ENCODE measurements at regions not wholly inside any gene's neighbourhood (a gene's known extent, or its start where the extent isn't known, plus 50 kb on each side); places are given as distances from the start of the nearest gene placed in this dataset.

DNA sequence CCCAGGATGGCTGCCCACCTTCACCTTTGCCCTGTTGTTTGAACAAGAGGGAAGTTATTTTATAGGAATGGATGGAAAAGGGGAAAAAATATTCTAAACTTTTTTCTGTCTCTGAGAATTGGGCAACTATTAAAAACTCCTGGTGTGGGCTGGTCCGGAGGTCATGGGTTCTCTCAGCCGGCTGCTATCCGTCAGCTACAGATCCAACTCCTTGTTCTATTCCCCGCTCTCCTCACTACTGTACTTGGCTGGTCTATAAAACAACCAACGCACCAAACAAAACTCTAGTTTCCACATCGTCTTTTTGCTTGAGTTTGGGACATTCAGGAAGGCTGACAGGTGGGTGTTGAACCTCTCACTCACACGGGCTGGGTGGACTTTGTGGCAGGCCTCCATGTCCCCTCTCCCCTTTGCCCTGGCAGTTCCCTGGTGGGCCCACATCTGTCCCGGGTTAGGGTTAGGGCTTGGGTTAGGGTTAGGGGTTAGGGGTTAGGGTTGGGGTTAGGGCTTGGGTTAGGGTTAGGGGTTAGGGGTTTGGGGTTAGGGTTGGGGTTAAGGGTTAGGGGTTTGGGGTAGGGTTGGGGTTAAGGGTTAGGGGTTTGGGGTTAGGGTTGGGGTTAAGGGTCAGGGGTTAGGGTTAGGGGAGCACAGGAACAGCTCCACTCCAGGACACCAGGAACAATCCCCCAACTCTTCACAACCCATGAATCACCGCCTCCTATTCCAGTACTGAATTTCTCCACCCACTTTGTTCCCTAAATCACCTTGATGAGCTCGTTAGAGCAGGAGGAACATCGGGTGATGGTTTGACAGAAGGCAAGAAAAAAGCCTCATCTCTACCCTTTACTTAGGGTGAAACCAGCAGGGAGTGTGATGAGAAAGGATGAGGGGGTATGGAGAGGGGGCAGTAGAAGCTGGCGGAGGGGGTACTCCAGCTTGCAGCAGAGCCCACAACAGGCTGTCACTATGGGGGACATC lies 302.1 kb upstream of the IRX4 start:
- no peak for DNase-seq (ENCODE audit: low spot score)

DNA sequence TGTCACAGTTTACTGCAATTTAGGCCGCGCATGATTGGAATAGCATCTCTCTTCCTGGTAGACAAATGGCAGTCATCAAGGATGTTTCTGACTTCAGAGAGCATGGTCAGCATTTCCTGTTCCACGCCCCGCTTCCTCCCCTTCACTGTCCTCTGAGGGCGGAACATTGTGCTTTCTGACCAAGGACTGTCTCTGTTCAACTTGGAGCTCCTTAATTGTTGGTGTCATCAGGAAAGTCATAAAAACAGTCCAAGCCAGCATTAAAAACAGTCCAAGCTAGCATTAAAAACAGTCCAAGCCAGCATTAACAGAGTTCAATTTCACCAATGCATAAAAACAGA lies 301.3 kb upstream of the IRX4 start:
- DNase-seq (ENCODE audit: low spot score): no peak

DNA sequence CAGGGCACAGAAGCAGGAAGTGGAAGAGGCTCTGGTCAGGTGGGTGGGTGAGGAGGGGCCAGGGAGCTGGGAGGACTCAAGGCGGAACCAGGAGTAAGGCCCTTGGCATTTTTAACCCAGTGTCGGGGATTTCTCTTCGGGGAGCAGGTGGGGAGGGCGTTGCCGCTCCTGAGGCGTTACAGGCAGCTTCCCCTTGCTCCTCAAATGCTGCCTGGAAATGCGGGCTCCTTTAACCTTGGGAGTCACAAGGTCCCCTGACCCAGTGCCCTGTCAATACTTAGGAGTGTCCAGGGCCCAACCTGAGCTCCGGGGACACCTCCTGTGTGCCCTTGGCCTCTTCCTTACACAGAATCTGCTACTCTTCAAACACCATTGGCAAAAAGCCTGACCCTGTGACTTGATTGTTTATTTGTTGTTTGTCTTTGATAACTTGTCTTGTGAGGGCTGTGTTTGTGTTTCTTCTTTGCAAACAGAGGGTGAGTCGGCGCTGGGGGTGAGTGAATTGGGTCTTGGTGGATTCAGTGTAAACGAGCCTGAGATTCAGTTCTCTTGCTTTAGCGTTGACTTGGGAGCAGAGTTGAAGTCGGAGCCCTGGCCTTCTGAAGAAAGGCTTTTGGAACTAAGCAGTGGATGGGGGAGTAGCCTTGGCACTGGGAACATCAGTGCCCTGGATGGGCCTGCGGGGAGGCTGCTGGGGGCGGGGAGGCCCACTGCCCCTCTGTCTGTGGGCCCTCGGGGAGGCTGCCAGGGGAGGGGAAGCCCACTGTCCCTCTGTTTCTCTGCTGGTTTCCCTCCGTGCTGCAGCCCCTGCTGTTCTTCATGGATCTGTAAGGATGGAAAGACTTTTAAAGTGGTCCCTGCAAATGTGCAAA lies 300.7 kb upstream of the IRX4 start:
- no peak for DNase-seq (ENCODE audit: low spot score)

DNA sequence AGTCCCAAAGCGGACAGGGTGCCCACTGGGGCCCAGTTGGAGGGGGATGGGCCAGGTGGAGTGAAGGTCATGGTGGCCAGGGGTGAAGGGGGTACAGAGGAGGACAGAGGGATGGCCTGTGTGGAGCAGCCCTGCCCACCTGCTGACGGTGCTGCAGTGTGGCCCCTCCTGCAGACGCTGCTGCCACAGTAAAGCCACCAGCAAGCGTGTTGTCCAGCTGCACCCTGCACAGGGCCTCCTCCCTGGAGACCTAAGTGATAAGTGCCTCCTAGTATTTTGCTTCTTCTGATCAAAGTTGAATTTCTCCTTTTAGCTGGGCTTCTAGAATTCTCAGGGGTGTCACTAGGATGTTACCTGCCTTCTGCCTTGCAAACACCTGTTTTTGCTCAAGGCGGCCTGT lies 299.3 kb upstream of the IRX4 start:
- DNase-seq (ENCODE audit: low spot score): no peak

DNA sequence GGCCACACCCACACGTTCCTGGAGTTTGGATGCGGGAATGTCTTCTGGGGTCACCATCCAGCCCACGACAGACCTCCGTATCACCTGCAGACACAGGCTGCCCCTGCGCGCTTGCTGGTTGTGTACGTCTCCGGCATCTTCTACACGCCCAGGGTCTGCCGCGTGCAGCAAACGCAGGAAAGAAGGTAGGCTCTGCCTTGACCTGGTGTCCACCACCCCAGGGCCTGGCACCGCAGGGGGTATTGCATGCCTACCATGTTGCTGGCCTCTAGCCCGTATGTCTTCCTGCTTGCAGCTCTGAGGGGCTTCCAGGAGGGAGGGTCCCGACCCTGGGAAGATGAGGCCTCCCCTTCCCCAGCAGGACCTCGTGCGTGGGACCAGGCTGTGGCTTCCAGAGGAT lies 298.8 kb upstream of the IRX4 start:
- no peak for DNase-seq (ENCODE audit: low spot score)

DNA sequence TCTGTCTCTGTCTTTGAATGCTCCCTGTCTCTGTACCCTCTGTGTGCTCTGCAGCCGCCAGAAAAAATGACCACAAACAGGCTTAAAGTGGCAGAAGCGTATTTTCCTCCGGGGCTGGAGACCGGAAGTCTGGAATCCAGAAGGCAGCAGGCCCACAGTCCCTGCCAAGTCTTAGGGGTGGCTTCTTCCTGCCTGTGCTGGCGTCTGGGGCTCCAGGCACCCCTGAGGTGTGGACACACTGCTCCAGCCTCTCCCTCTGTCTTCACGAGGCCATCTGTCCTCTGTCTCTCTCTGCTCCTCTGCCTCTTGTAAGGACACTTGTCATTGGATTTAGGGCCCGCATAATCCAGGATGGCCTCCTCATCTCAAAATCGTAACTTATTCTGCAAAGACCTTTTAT lies 298.4 kb upstream of the IRX4 start:
- DNase-seq (ENCODE audit: low spot score): no peak

DNA sequence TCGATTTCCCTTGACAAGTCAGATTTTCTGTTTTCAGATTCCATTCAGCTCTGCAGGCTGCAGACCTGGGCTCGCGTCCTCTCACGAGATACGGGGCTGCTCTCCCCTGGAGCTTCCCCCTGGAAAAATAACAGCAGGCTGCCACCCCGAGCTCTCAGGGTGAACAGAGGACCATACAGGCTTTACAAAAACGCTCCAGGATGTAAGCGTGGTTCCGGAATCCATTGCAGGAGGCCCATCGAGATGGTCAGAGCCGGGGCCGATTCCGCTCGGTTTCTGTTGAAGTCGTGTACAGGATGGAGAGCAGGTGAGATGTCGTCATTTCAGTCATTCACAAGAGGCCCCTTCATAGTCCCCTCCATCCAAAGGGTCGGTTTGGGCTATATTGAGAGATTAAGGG lies 297.7 kb upstream of the IRX4 start:
- no peak for DNase-seq (ENCODE audit: low spot score)

DNA sequence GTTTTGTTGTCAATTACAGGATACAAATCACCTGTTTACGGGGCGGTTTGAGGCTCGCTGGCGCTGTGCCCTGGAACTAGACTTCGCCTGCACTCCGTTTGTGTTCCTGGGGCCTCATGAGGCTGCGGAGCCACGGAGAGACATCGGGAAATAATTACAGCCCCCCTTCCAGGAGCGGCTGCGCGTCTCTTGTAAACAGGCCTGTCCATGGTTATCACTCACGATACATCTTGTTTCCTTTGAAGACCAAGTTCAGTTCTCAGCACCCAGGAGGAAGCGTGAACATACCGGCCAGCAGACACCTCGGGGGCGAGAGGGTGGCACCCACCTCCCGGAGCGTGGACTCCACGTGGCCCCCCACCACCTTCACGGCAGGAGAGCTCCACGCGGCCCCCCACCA lies 297.1 kb upstream of the IRX4 start:
- no peak for DNase-seq (ENCODE audit: low spot score)

DNA sequence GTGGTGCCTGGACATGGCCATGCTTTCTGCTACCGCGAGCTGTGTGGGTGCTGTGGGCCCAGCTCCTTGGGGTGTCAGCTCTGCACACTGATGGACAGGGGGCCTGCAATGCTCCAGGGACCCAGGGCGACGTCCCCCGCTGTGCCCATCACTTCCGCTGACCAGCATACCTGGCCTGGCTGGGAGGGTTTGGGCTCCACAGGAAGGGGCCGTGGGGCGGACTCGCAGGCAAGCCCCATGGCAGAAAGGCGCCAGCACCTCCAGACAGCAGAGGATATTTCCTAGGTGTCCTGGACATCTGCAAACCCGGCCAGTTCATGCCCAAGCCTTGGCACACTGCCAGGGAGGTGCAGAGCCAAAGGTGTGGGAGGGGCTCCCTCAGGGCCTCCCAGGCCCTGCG lies 295.8 kb upstream of the IRX4 start:
- DNase-seq (ENCODE audit: low spot score): no peak

DNA sequence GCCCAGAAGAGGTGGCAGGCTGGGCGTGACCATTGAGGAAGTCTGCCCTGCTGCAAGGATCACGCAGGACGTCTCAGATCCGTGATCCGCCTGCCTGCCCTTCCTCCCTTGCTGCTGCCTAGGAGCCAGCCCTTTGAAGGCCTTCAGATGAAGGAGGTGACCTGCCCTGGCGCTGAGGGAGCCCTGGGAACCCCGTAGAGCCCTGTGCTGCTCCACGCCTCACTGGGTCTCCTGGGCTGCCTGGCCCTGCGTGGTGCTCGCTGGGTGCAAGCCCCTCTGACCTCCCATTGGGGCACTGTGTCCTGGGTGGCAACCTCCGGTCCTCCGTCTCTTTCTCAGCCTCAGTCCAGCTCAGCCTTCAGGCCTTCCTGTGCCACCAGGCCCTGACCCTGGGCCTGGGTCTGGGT lies 295.3 kb upstream of the IRX4 start:
- DNase-seq (ENCODE audit: low spot score): no peak

DNA sequence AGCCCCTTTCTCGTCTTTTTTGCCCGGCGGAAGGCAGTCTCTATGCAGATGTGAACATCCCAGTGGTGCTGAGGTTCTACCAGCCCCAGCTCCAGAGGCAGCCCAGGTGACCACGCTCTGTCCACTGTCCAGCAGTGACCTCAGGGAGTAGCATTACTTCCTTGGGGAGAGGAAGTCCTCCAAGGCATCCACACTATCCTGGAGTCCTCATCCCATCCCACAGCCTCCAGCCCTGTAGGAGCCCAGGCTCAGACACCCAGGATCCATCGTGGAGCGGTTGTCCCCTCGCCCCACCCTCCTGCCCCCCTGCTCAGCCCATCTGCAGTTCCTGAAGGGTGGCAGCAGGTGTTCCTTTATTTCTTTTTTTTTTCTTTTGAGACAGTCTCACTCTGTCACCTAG lies 294.5 kb upstream of the IRX4 start:
- DNase-seq (ENCODE audit: low spot score): no peak

DNA sequence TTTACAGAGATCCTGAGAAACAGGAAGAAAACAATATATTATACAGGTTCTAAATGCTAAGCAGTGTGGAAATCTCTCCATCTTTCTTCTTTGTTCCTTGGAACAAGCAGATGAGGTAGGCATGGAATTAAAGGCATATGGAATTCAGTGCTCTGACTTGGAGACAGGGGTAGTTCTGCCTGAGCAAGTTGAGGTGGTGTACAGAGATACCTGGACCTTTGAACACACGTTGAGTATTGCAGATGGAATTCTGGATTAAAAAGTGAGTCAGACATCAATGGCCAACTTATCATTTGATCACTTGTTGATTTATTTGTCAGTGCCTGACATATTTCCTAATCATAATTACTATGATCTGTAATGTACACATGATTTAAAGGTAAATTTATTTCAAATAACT lies 293.9 kb upstream of the IRX4 start:
- no peak for DNase-seq (ENCODE audit: low spot score)

DNA sequence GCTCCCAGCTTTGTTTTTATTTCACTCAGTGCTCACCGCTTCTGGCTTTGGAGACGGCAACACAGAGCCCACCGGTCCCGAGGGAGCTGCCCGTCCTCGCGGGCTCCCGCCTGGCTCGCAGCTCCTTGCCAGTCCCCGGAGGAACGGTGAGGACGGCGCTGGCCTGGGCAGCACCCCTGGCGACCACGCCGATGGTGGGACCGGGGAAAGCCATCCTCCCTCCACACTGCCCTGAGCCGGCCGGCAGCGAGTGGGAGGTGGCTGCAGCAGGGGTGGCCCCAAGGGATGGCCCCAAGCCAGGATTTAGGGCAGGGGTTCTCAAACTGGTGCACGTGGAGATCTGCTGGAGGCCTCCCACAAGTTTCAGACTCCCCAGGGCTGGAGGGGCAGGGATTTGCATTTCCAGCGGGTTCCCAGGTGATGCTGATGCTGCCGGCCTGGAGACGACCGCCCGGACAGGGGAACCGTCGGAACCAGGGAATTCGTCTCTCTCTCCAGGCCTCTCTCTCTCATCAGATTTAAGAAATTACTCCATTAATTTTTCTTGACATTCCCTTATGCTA lies 293.2 kb upstream of the IRX4 start:
- no peak for DNase-seq (ENCODE audit: low spot score)

DNA sequence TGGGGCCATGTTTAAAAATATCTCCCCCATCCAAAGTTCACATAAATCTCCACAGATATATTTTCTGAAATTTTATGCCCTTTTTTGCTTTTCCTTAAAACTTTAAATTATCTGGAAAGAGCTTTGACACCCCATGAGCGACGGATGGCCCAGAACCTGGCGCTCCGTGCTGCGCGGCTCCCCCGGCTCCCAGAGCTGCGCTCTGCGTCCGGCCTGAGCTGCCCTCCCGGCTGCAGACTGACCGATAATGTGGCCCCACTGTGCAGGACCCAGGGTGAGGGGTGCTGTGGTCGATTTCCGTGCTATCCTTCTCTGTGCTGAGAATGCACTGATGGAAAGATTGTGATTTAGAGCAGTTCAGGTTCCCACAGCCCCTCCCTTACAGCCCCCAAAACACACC lies 292.3 kb upstream of the IRX4 start:
- DNase-seq (ENCODE audit: low spot score): no peak

DNA sequence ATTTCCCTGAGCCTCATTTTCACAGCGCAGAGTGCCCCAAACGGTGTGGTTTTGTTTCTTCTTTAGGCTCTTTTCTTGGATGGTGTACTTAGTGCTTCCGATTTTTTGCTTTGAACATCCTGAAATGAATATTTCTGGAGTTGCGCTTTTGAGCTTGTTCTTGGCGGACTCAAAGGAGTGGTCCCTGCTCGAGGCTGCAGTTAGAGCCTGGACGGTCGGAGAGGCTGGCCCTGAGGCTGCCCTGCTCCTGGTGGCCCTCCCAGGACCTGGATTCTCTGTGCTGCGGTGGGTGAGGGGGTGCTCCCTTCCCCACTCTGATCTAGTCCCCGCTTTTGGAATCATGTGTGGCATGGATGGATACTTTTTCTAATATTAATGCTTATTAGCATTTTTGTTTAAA lies 291.8 kb upstream of the IRX4 start:
- DNase-seq (ENCODE audit: low spot score): no peak

DNA sequence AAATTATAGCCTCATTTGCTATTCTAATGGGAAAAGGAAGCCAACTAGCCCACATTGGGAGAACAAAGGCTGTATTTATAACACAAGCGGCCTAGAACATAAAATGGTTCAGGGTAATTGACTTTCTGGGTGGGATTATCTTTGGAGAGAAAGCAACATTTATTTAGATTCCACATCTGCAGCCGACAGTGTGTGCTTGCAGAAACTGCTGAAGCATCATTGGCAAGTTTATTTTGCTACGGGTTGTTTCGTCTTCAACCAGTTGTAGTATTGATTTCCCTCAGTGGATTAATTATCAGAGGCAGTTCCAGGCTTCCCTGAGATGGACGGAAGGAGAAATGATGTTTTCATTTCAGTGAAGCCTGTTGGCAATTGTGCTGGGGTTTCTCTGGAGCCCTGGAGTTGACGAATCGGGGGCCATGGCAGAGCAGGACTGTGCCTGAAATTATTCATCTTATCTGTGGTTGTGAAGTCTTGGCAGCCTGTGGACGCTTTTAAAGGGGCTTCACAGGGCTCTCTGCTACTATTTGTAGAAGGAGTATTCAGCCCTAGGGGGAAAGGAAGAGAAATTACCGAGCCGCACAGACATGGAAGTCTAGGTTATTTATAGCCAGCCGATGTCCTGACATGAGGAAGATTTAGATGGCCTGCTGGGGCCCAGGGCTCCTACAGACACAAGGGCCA lies 290.6 kb upstream of the IRX4 start:
- no peak for DNase-seq (ENCODE audit: low spot score)

DNA sequence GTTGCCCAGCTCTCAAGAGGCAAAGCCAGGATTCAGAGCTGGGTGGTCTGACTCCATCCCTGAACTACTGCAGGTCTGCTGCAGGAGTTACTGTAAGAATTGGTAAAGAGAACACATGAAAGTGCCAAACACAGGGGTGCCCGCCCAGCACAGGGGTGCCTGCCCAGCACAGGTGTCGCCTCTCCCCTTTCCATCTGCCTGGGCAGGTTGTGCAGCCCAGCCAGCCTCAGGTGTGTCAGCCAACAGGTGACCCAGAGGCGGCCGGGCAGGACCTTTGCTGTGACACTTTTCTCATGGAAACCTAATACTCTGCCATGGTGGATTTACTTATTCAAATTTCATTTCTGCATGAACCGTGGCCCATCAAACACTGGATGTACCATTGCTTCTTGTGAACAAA lies 289.7 kb upstream of the IRX4 start:
- DNase-seq (ENCODE audit: low spot score): no peak

DNA sequence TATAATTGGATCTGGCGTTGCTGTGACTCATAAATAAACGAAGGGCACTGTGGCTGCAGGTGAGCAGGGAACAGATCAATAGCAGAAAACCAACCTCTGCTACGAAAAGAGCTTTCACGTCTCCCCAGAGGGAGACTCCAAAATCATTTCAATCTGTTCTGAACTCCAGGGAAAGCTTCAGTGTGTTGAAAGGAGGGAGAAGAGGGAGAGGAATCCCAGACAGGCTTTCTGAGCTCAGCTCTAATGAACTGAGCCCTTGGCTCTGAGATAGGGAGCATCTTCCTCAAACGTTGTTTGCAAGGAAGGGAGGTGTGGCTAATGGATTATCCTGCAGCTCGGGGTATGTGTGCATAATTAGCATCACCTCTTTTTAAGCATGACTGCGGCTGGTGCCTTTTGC lies 288.0 kb upstream of the IRX4 start:
- DNase-seq (ENCODE audit: low spot score): no peak

DNA sequence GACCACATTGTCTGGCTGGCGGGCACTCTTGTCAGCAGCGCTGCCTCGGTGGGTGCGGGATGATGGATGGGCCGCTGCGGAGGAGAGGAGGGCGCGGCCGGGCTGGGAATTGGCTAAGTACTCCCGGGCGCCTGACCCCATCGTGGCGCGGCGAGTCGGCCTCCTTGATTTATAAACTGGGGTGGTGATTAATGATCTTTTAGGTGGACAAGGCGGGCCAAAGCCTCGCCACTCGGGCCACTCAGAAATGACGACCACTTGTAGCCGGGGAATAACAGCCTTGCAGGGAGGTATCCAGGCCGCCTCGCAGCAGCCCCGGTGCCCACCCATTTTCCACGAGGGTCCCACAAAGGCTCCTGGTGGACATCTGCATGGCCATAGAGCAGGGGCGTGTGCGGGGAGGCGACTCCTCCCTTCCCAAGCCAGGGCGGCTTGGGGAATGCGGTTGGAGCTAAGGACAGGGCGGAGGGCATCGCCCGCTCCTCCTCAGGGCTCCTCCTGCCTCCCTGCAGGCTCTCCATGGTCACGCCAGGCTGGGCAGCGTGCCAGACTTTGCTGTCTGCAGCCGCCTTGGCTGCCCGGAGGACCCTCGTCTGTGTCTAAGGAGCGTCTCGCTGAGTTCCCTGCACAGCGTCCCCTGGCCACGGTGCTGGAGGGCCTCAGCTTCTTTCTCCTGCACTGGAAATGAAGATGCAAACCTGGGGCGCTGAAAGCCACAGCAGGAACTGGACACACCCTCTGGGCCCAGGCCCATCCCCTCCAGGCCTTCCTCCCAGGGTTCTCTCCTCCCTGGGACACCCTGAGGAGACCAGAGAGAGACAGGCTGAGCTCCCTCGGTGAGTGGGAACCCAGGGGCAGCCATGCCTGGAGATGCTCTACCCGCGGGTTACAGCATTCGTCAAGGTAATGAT lies 287.4 kb upstream of the IRX4 start:
- DNase-seq (ENCODE audit: low spot score): no peak

DNA sequence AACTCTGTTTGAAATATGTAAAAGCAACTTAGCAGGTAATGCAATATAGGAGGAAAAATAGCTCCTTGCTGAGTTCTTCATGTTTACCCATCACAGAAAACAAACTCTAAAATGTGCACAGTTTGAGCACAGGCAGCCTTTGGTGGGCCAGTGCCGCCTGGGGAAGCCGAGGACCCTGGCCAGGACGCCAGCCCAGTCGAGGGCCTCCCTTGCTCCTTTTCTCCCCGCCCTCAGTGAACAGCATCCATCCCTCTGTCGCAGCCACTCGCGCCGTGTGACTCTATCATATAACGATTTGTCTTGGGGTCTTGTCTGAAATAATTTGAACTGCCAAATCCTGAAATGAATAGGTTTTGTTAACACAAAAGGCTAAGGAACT lies 286.7 kb upstream of the IRX4 start:
- no peak for DNase-seq (ENCODE audit: low spot score)

All from GM03348 (cell line).